ENCODE measurements at regions not wholly inside any gene's neighbourhood (a gene's known extent, or its start where the extent isn't known, plus 50 kb on each side); places are given as distances from the start of the nearest gene placed in this dataset.

DNA sequence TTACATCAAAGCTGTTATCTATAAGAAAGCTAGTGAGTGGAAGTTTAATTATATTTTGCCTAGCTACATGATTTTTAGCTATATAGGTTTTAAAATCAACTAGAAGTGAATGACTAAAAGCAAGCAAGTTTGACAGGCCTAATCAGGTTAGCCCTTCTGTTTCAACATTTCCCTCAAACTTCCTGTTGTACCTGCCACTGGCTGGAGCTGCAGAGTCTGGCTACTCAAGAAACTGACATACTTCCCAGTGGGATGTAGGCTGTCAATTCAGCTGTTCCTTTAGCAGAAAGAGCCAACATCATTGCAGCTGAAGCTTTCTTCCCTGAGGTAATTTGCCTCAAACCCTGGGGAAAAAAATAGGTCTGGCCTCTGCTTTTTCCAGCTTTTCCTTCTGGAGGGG, 87.1 kb upstream of the TNR start:
- no peak overlapping the region for H3K27ac ChIP-seq (ENCODE audit: low read depth, low read length)
- H3K79me2 ChIP-seq (ENCODE audit: control insufficient read depth, insufficient read depth, low read length, unreplicated experiment), result no peaks in the 10 kb centered on the region
- H3K4me1 ChIP-seq (ENCODE audit: control insufficient read depth, insufficient read depth, low read length, unreplicated experiment), result no peaks in the 10 kb centered on the region
- no peak overlapping the region for H2AFZ ChIP-seq (ENCODE audit: low read length, unreplicated experiment)
- H3K4me3 ChIP-seq (ENCODE audit: low read depth, low read length), result no peak overlapping the region
- no peaks in the 10 kb centered on the region for H3K36me3 ChIP-seq (ENCODE audit: insufficient read depth, low read length)
- no peaks in the 10 kb centered on the region for H3K27me3 ChIP-seq (ENCODE audit: insufficient read depth, low read length)

DNA sequence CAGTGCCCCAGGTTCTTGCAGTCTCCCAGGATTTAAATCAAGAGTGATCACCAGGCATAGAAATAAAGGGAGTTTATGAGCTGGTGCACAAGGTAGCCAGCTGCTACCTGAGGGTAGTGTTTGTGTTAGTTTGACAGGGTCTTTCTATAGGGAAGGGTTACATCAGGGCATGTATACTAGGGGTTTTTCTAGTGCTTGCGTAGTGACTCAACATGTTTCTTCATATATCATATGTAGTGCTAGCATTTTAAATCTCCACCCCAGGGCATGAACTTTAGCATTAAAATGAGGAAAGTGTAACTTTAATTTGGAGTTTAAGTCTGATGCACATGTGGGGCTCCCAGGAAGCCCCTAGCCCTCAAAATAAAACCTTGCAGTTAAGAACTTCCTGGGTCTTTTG, 86.5 kb upstream of the TNR start:
- Histone ChIP-seq H3K4me1 (ENCODE audit: control insufficient read depth, insufficient read depth, low read length, unreplicated experiment) (no peaks in the 10 kb centered on the region), H3K4me3 (ENCODE audit: low read depth, low read length) (no peak overlapping the region), H3K79me2 (ENCODE audit: control insufficient read depth, insufficient read depth, low read length, unreplicated experiment) (no peaks in the 10 kb centered on the region), H2AFZ (ENCODE audit: low read length, unreplicated experiment) (no peak overlapping the region), H3K36me3 (ENCODE audit: insufficient read depth, low read length) (no peaks in the 10 kb centered on the region), H3K27me3 (ENCODE audit: insufficient read depth, low read length) (no peaks in the 10 kb centered on the region), H3K27ac (ENCODE audit: low read depth, low read length) (no peak overlapping the region)

DNA sequence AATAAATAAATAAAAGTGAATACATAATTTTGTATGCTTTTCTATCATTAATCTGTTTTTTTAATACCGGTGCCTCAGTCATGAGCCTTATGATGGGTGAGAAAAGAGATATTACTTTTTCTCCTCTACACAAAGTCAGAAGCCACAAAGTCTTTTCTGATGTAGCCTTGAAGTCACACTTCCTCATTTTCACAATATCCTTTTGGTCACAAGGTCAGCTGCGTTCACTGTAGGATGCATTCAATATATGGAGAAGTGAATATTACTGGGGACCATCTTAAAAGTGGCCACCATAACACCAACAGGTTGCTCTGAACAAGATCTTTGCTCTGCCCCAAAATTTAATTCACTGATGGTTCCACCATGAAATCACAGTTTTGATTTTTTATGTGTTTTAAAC, 83.3 kb upstream of the TNR start:
- Histone ChIP-seq H3K36me3 (ENCODE audit: insufficient read depth, low read length) (no peaks in the 10 kb centered on the region), H3K4me1 (ENCODE audit: control insufficient read depth, insufficient read depth, low read length, unreplicated experiment) (no peaks in the 10 kb centered on the region), H3K79me2 (ENCODE audit: control insufficient read depth, insufficient read depth, low read length, unreplicated experiment) (no peaks in the 10 kb centered on the region), H3K4me3 (ENCODE audit: low read depth, low read length) (no peak overlapping the region), H3K27ac (ENCODE audit: low read depth, low read length) (no peak overlapping the region), H3K27me3 (ENCODE audit: insufficient read depth, low read length) (no peaks in the 10 kb centered on the region), H2AFZ (ENCODE audit: low read length, unreplicated experiment) (no peak overlapping the region)

DNA sequence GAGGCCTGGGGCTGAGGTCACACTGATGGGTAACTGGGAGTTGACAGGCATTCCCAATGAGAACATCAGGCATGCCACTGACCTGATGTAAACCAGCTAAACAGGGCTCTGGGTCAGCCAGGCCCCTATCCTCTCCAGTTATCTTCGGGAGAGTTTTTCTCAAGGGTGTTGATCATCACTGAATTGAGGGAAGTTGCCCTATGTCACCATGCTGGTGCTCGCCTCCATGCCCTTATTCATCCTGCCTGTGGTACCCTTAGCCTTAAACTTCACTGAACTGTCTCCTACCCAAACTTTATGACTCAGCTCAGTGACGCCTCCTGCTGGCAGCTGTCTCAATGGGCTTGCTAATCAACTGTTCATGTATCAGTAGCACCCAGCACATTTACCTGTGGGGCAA, 80.7 kb upstream of the TNR start:
- H3K36me3 ChIP-seq (ENCODE audit: insufficient read depth, low read length), result no peaks in the 10 kb centered on the region
- no peaks in the 10 kb centered on the region for H3K4me1 ChIP-seq (ENCODE audit: control insufficient read depth, insufficient read depth, low read length, unreplicated experiment)
- H3K4me3 ChIP-seq (ENCODE audit: low read depth, low read length), result no peak overlapping the region
- no peaks in the 10 kb centered on the region for H3K27me3 ChIP-seq (ENCODE audit: insufficient read depth, low read length)
- H2AFZ ChIP-seq (ENCODE audit: low read length, unreplicated experiment), result no peak overlapping the region
- H3K27ac ChIP-seq (ENCODE audit: low read depth, low read length), result no peak overlapping the region
- no peaks in the 10 kb centered on the region for H3K79me2 ChIP-seq (ENCODE audit: control insufficient read depth, insufficient read depth, low read length, unreplicated experiment)

DNA sequence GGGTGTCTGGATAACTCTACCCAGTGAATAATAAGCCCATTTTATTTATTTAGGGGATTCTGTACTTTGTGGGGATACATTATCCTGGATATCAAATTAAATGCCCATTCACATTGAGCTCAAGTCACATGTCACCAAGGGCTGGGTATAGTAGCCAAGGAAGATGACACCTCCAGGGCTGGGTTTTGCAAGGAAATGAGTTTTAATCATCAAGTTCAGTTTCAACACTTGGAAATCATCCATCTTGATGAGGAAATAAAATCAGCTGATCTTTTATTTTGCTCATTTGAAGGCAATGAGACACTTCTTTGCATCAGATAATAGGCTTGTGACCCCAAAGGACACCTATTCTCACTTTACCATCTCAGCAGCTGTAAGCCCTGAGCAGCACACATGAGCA, 80.0 kb upstream of the TNR start:
- H3K36me3 ChIP-seq (ENCODE audit: insufficient read depth, low read length), result no peaks in the 10 kb centered on the region
- no peak overlapping the region for H2AFZ ChIP-seq (ENCODE audit: low read length, unreplicated experiment)
- no peaks in the 10 kb centered on the region for H3K4me1 ChIP-seq (ENCODE audit: control insufficient read depth, insufficient read depth, low read length, unreplicated experiment)
- H3K4me3 ChIP-seq (ENCODE audit: low read depth, low read length), result no peak overlapping the region
- no peak overlapping the region for H3K27ac ChIP-seq (ENCODE audit: low read depth, low read length)
- H3K27me3 ChIP-seq (ENCODE audit: insufficient read depth, low read length), result no peaks in the 10 kb centered on the region
- no peaks in the 10 kb centered on the region for H3K79me2 ChIP-seq (ENCODE audit: control insufficient read depth, insufficient read depth, low read length, unreplicated experiment)

DNA sequence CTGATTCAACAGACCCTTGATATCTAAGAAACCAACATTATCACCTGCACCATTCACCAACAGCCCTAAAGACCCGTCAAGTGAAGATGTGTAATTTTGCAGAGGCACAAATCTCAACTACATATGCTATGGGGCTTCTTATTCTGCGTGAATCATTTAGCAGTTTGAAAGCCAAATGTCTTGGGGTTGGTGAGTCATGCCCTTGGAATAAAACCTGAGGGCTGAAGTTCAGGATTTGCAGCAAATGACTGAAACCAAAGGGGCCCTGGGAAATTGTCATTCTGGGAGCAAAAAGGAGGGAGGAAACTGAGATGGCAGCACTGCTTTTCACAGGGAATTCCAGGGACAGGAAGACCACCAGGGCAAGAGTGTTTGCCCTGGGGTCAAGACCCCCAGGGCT, 79.2 kb upstream of the TNR start:
- H3K27me3 ChIP-seq (ENCODE audit: insufficient read depth, low read length), result no peaks in the 10 kb centered on the region
- no peak overlapping the region for H3K4me3 ChIP-seq (ENCODE audit: low read depth, low read length)
- no peaks in the 10 kb centered on the region for H3K79me2 ChIP-seq (ENCODE audit: control insufficient read depth, insufficient read depth, low read length, unreplicated experiment)
- no peak overlapping the region for H3K27ac ChIP-seq (ENCODE audit: low read depth, low read length)
- H2AFZ ChIP-seq (ENCODE audit: low read length, unreplicated experiment), result no peak overlapping the region
- H3K36me3 ChIP-seq (ENCODE audit: insufficient read depth, low read length), result no peaks in the 10 kb centered on the region
- no peaks in the 10 kb centered on the region for H3K4me1 ChIP-seq (ENCODE audit: control insufficient read depth, insufficient read depth, low read length, unreplicated experiment)

DNA sequence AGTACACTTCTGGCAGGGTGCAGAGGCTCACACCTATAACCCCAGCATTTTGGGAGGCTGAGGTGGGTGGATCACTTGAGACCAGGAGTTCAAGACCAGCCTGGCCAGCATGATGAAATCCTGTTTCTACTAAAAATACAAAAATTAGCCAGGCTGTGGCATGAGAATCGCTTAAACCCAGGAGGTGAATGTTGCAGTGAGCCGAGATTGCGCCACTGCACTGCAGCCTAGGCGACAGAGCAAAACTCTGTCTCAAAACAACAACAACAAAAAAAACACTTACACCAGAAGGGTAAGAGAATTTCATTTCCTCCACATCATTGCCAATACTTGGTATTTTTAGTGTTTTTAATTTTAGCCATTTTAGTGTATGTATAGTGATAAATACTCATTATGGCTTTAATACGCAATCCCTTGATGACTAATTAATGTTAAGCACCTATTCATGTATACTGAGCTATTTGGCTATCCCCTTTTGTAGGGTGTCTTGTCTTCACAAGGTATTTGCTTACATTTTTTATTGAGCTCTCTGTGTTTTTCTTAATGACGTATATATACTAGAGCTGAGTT, 77.1 kb upstream of the TNR start:
- no peak overlapping the region for H3K27ac ChIP-seq (ENCODE audit: low read depth, low read length)
- no peaks in the 10 kb centered on the region for H3K27me3 ChIP-seq (ENCODE audit: insufficient read depth, low read length)
- no peak overlapping the region for H3K4me3 ChIP-seq (ENCODE audit: low read depth, low read length)
- H3K79me2 ChIP-seq (ENCODE audit: control insufficient read depth, insufficient read depth, low read length, unreplicated experiment), result no peaks in the 10 kb centered on the region
- H3K36me3 ChIP-seq (ENCODE audit: insufficient read depth, low read length), result no peaks in the 10 kb centered on the region
- no peak overlapping the region for H2AFZ ChIP-seq (ENCODE audit: low read length, unreplicated experiment)
- H3K4me1 ChIP-seq (ENCODE audit: control insufficient read depth, insufficient read depth, low read length, unreplicated experiment), result no peaks in the 10 kb centered on the region

DNA sequence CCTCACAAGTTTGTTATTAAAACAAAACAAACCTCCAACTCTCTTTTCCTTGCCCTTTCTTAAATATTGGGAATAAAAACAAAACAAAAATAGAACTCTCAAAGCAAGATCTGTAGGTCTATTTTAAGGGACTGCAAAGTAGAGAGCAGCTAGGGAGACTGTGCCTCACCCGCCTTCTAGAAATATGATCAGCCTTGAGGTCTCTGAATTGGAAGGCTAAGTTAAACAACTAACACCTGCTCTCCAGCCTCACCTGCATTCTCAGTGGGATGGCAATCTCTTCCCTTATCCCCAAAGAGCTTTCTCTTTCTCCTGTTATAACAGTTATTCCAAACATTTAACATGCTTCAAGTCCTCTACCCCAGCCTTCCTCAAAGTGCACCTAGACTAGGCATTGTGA, 75.5 kb upstream of the TNR start:
- no peaks in the 10 kb centered on the region for H3K36me3 ChIP-seq (ENCODE audit: insufficient read depth, low read length)
- no peak overlapping the region for H3K4me3 ChIP-seq (ENCODE audit: low read depth, low read length)
- H2AFZ ChIP-seq (ENCODE audit: low read length, unreplicated experiment), result no peak overlapping the region
- no peaks in the 10 kb centered on the region for H3K27me3 ChIP-seq (ENCODE audit: insufficient read depth, low read length)
- H3K27ac ChIP-seq (ENCODE audit: low read depth, low read length), result no peak overlapping the region
- H3K79me2 ChIP-seq (ENCODE audit: control insufficient read depth, insufficient read depth, low read length, unreplicated experiment), result no peaks in the 10 kb centered on the region
- H3K4me1 ChIP-seq (ENCODE audit: control insufficient read depth, insufficient read depth, low read length, unreplicated experiment), result no peaks in the 10 kb centered on the region

DNA sequence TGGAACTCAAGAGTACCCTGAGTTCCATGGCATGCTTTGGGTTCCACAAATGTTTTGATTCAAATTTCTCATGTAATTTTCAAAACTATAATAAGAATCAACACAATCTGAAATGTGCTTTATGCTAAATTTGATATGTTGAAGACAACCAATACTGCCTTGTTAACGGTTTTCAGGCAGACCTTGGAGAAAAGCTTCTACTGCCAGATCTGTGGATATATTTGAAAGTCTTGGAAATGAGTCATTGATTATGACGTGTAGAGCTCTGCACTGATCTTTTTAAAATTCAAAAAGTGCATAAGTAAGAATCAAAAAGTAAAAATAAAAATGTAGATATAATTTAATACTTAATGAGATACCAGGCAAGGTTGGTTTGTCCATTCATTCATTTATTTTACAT, 74.0 kb upstream of the TNR start:
- no peaks in the 10 kb centered on the region for H3K4me1 ChIP-seq (ENCODE audit: control insufficient read depth, insufficient read depth, low read length, unreplicated experiment)
- H2AFZ ChIP-seq (ENCODE audit: low read length, unreplicated experiment), result no peak overlapping the region
- no peaks in the 10 kb centered on the region for H3K36me3 ChIP-seq (ENCODE audit: insufficient read depth, low read length)
- no peaks in the 10 kb centered on the region for H3K79me2 ChIP-seq (ENCODE audit: control insufficient read depth, insufficient read depth, low read length, unreplicated experiment)
- no peak overlapping the region for H3K27ac ChIP-seq (ENCODE audit: low read depth, low read length)
- no peaks in the 10 kb centered on the region for H3K27me3 ChIP-seq (ENCODE audit: insufficient read depth, low read length)
- no peak overlapping the region for H3K4me3 ChIP-seq (ENCODE audit: low read depth, low read length)

DNA sequence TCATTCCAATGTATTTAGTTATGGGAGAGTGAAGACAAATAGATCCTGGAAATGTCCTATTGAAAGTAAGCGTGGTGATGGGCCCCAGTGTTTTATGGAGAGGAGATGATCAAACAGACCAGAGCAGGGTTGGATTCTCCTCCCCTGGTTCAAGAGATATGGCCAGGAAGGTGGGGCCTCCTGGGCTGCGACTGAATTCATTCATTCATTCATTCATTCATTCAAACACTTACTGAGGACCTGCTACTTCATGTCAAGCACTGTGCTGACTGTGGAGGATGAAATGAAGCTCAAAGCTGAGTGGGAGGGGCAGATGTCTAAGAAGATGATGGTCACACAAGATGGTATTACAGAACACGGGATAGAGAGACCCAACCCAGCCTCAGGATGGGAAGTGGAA, 71.5 kb upstream of the TNR start:
- no peaks in the 10 kb centered on the region for H3K27me3 ChIP-seq (ENCODE audit: insufficient read depth, low read length)
- H3K36me3 ChIP-seq (ENCODE audit: insufficient read depth, low read length), result no peaks in the 10 kb centered on the region
- H3K4me1 ChIP-seq (ENCODE audit: control insufficient read depth, insufficient read depth, low read length, unreplicated experiment), result no peaks in the 10 kb centered on the region
- H3K4me3 ChIP-seq (ENCODE audit: low read depth, low read length), result no peak overlapping the region
- no peak overlapping the region for H3K27ac ChIP-seq (ENCODE audit: low read depth, low read length)
- H3K79me2 ChIP-seq (ENCODE audit: control insufficient read depth, insufficient read depth, low read length, unreplicated experiment), result no peaks in the 10 kb centered on the region
- H2AFZ ChIP-seq (ENCODE audit: low read length, unreplicated experiment), result no peak overlapping the region

DNA sequence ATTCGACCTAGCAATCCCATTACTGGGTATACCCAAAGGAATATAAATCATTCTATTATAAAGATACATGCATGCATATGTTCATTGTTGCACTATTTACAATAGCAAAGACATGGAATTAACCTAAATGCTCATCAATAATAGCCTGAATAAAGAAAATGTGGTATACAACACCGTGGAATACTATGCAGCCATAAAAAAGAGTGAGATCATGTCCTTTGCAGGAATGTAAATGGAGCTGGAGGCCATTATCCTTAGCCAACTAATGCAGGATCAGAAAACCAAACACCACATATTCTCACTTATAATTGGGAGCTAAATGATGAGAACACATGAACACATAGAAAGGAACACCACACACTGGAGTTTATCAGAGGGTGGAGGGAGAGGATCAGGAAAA, 69.5 kb upstream of the TNR start:
- Histone ChIP-seq H2AFZ (ENCODE audit: low read length, unreplicated experiment) (no peak overlapping the region), H3K4me3 (ENCODE audit: low read depth, low read length) (no peak overlapping the region), H3K27ac (ENCODE audit: low read depth, low read length) (no peak overlapping the region), H3K4me1 (ENCODE audit: control insufficient read depth, insufficient read depth, low read length, unreplicated experiment) (no peaks in the 10 kb centered on the region), H3K36me3 (ENCODE audit: insufficient read depth, low read length) (no peaks in the 10 kb centered on the region), H3K27me3 (ENCODE audit: insufficient read depth, low read length) (no peaks in the 10 kb centered on the region), H3K79me2 (ENCODE audit: control insufficient read depth, insufficient read depth, low read length, unreplicated experiment) (no peaks in the 10 kb centered on the region)
